ENCODE measurements at regions not wholly inside any gene's neighbourhood (a gene's known extent, or its start where the extent isn't known, plus 50 kb on each side); places are given as distances from the start of the nearest gene placed in this dataset.

- ChIA-PET CTCF (no interaction called here), POLR2A (no interaction called here)
- Mint-ChIP-seq H3K4me3 (no peak overlapping the region), H3K4me1 (peaks cover 0 to 30% (median 0%) of the 10 kb centered on the region in 7 donors), H3K9me3 (peaks cover 0 to 10% (median 6%) of the 10 kb centered on the region in 11 donors), H3K36me3 (peaks cover 0 to 7% (median 1%) of the 10 kb centered on the region in 5 donors), H3K27ac (no peak overlapping the region), H3K27me3 (peaks cover 28 to 53% (median 36%) of the 10 kb centered on the region in 5 donors)
- DNase-seq = no peak
- Histone ChIP-seq H3K4me3 (ENCODE audit: low read length) (no peak overlapping the region), H3K27ac (ENCODE audit: low read depth, low read length) (no peak overlapping the region), H3K4me1 (ENCODE audit: control insufficient read depth in 2 of 2, insufficient read depth in 2 of 2, low read length in 2 of 2) (no peaks in the 10 kb centered on the region), H3K36me3 (ENCODE audit: control insufficient read depth in 2 of 3, insufficient read depth in 3 of 3, low read length in 3 of 3) (no peaks in the 10 kb centered on the region), H3K27me3 (ENCODE audit: control insufficient read depth in 2 of 2, insufficient read depth in 2 of 2, low read length in 2 of 2) (no peaks in the 10 kb centered on the region), H3K9me3 (ENCODE audit: control insufficient read depth in 2 of 3, low read length in 3 of 3) (peaks cover 0 to 3% (median 0%) of the 10 kb centered on the region in 3 experiments)
- ATAC-seq = no peak
- intact Hi-C loops (cut with micrococcal nuclease) = loop anchor here in 1 of 2 donors (5.0 to 10.0 kb wide), 2 partner anchors 174 to 347 kb away; partner anchors contain the start of gene HES1
Measured at GRCh38 chr3:193960487-193961274, 175.3 kb upstream of the HES1 start.

DNA sequence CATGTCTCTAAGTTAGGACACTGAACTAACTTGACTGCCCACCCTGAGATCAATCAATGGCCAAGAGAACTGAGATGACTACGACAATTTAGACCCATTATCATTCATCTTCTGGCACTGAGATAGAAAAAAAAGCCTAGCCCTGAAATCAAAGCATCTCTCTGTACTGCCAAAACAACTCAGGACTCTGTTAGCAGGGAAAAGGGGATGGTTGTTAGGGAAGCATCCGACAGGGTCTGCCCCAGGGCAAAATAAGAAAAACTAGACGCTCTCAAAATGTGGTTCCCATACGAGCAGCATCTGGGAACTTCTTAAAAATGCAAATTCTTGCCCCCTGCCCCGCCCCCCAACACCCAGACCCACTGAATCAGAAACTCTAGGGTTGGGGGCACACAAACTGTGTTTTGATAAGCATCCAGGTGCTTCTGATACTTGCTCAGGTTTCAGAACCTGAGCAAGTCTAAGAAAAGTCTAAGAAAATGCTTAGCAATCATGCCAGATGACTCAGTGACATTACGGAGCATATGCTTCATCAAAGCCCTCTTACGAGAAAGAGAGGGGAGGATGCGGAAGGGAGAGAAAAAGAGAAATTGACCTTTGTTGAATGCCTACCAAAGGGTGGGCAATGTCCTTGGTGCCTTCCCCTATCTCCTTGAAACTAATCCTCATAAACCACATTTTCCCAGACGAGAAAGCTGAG, 172.8 kb upstream of the HES1 start:
- peaks cover 23 to 63% (median 32%) of the 10 kb centered on the region in 5 donors for H3K27me3 Mint-ChIP-seq
- H3K9me3 ChIP-seq (ENCODE audit: control insufficient read depth in 2 of 3, low read length in 3 of 3) = no peaks in the 10 kb centered on the region
- H3K27ac Mint-ChIP-seq = peak overlapping the region in 1 of 9 donors; percentile 18
- ChIA-PET POLR2A (no interaction called here), CTCF (no interaction called here)
- no peak overlapping the region for H3K4me3 ChIP-seq (ENCODE audit: low read length)
- DNase-seq (no peak), ATAC-seq (no peak)
- H3K9me3 Mint-ChIP-seq = peaks cover 0 to 3% (median 0%) of the 10 kb centered on the region in 11 donors
- no peak overlapping the region for H3K4me3 Mint-ChIP-seq
- H3K27ac ChIP-seq (ENCODE audit: low read depth, low read length) = no peak overlapping the region
- no peaks in the 10 kb centered on the region for H3K36me3 ChIP-seq (ENCODE audit: control insufficient read depth in 2 of 3, insufficient read depth in 3 of 3, low read length in 3 of 3)
- H3K27me3 ChIP-seq (ENCODE audit: control insufficient read depth in 2 of 2, insufficient read depth in 2 of 2, low read length in 2 of 2) = peaks cover 0 to 3% of the 10 kb centered on the region in 2 donors
- peaks cover 0 to 30% (median 0%) of the 10 kb centered on the region in 7 donors for H3K4me1 Mint-ChIP-seq
- peaks cover 0 to 7% (median 0%) of the 10 kb centered on the region in 5 donors for H3K36me3 Mint-ChIP-seq
- no peaks in the 10 kb centered on the region for H3K4me1 ChIP-seq (ENCODE audit: control insufficient read depth in 2 of 2, insufficient read depth in 2 of 2, low read length in 2 of 2)
- intact Hi-C loops (cut with micrococcal nuclease) = loop anchor here in 1 of 2 donors (5.0 to 10.0 kb wide), 2 partner anchors 172 to 344 kb away; partner anchors contain the start of gene HES1

GRCh38 chr3:193963808-193964516, 172.0 kb upstream of the HES1 start:
- peak overlapping the region in 1 of 10 donors; percentile 21 for H3K4me3 Mint-ChIP-seq
- H3K27ac Mint-ChIP-seq = peak overlapping the region in 1 of 9 donors; percentile 34
- DNase-seq = no peak
- ChIA-PET CTCF (no interaction called here), POLR2A (no interaction called here)
- Histone ChIP-seq H3K9me3 (ENCODE audit: control insufficient read depth in 2 of 3, low read length in 3 of 3) (no peaks in the 10 kb centered on the region), H3K4me1 (ENCODE audit: control insufficient read depth in 2 of 2, insufficient read depth in 2 of 2, low read length in 2 of 2) (no peaks in the 10 kb centered on the region), H3K27me3 (ENCODE audit: control insufficient read depth in 2 of 2, insufficient read depth in 2 of 2, low read length in 2 of 2) (peaks cover 0 to 3% of the 10 kb centered on the region in 2 donors), H3K27ac (ENCODE audit: low read depth, low read length) (no peak overlapping the region), H3K4me3 (ENCODE audit: low read length) (no peak overlapping the region), H3K36me3 (ENCODE audit: control insufficient read depth in 2 of 3, insufficient read depth in 3 of 3, low read length in 3 of 3) (no peaks in the 10 kb centered on the region)
- H3K36me3 Mint-ChIP-seq = peaks cover 0 to 7% (median 0%) of the 10 kb centered on the region in 5 donors
- H3K27me3 Mint-ChIP-seq = peaks cover 23 to 68% (median 30%) of the 10 kb centered on the region in 5 donors
- intact Hi-C loops (cut with micrococcal nuclease) = loop anchor here in 1 of 2 donors (5.0 to 10.0 kb wide), 2 partner anchors 171 to 343 kb away; partner anchors contain the start of gene HES1
- H3K4me1 Mint-ChIP-seq = peaks cover 0 to 30% (median 0%) of the 10 kb centered on the region in 7 donors
- ATAC-seq = no peak
- H3K9me3 Mint-ChIP-seq = peaks cover 0 to 3% (median 0%) of the 10 kb centered on the region in 11 donors

- Histone ChIP-seq H3K4me1 (ENCODE audit: control insufficient read depth in 2 of 2, insufficient read depth in 2 of 2, low read length in 2 of 2) (no peaks in the 10 kb centered on the region), H3K27me3 (ENCODE audit: control insufficient read depth in 2 of 2, insufficient read depth in 2 of 2, low read length in 2 of 2) (peaks cover 0 to 3% of the 10 kb centered on the region in 2 donors), H3K27ac (ENCODE audit: low read depth, low read length) (no peak overlapping the region), H3K36me3 (ENCODE audit: control insufficient read depth in 2 of 3, insufficient read depth in 3 of 3, low read length in 3 of 3) (no peaks in the 10 kb centered on the region), H3K9me3 (ENCODE audit: control insufficient read depth in 2 of 3, low read length in 3 of 3) (no peaks in the 10 kb centered on the region), H3K4me3 (ENCODE audit: low read length) (no peak overlapping the region)
- Mint-ChIP-seq H3K27me3 (peaks cover 23 to 72% (median 30%) of the 10 kb centered on the region in 5 donors), H3K27ac (no peak overlapping the region), H3K9me3 (peaks cover 0 to 3% (median 0%) of the 10 kb centered on the region in 11 donors), H3K4me3 (no peak overlapping the region), H3K36me3 (peaks cover 0 to 7% (median 0%) of the 10 kb centered on the region in 5 donors), H3K4me1 (peaks cover 0 to 30% (median 0%) of the 10 kb centered on the region in 7 donors)
- ChIA-PET POLR2A (no interaction called here), CTCF (no interaction called here)
- ATAC-seq (no peak), DNase-seq (no peak)
- intact Hi-C loops (cut with micrococcal nuclease) = loop anchor here in 1 of 2 donors (5.0 to 10.0 kb wide), 2 partner anchors 170 to 343 kb away; partner anchors contain the start of gene HES1
Measured at GRCh38 chr3:193964517-193964880, 171.4 kb upstream of the HES1 start.

- peaks cover 0 to 40% (median 20%) of the 10 kb centered on the region in 7 donors for H3K4me1 Mint-ChIP-seq
- H3K9me3 Mint-ChIP-seq = peaks cover 0 to 3% (median 0%) of the 10 kb centered on the region in 11 donors
- peaks cover 2 to 70% (median 20%) of the 10 kb centered on the region in 5 donors for H3K27me3 Mint-ChIP-seq
- H3K27ac ChIP-seq (ENCODE audit: low read depth, low read length) = no peak overlapping the region
- ChIA-PET POLR2A (interaction anchor here (0.6 kb wide), 1 partner anchor 341 kb away, joined by 6 read pairs; no protein-coding TSS in a partner anchor), CTCF (interaction anchor here (0.5 to 0.6 kb wide), 2 partner anchors 196 to 211 kb away, joined by 4 read pairs; no protein-coding TSS in a partner anchor)
- peaks cover 0 to 3% of the 10 kb centered on the region in 2 donors for H3K27me3 ChIP-seq (ENCODE audit: control insufficient read depth in 2 of 2, insufficient read depth in 2 of 2, low read length in 2 of 2)
- intact Hi-C loops (cut with micrococcal nuclease) = loop anchor here in 1 of 2 donors (10.0 kb wide), 1 partner anchor 166 kb away; the partner anchor contains the start of gene HES1
- no peak for ATAC-seq
- H3K36me3 Mint-ChIP-seq = peaks cover 0 to 3% (median 0%) of the 10 kb centered on the region in 5 donors
- no peaks in the 10 kb centered on the region for H3K9me3 ChIP-seq (ENCODE audit: control insufficient read depth in 2 of 3, low read length in 3 of 3)
- no peak overlapping the region for H3K4me3 Mint-ChIP-seq
- H3K4me3 ChIP-seq (ENCODE audit: low read length) = no peak overlapping the region
- DNase-seq = no peak
- no peak overlapping the region for H3K27ac Mint-ChIP-seq
- peaks cover 0 to 10% of the 10 kb centered on the region in 2 donors for H3K4me1 ChIP-seq (ENCODE audit: control insufficient read depth in 2 of 2, insufficient read depth in 2 of 2, low read length in 2 of 2)
- no peaks in the 10 kb centered on the region for H3K36me3 ChIP-seq (ENCODE audit: control insufficient read depth in 2 of 3, insufficient read depth in 3 of 3, low read length in 3 of 3)
Measured at GRCh38 chr3:193968380-193968974, 167.5 kb upstream of the HES1 start.
